Head of caudate nucleus (tissue), 42 donors: ENCODE measurements at regions not wholly inside any gene's neighbourhood (a gene's known extent, or its start where the extent isn't known, plus 50 kb on each side); places are given as distances from the start of the nearest gene placed in this dataset.
"Not testable (repeated sequence)": the region's sequence is repeated elsewhere in the genome, so short reads cannot be mapped to it uniquely, and the experiment has no call there.

ENCODE experiments used
- DNase-seq, 42 donors: peaks; one replicate each; pipeline versions ENCODE4 v3.0.0 to v3.0.0-alpha.2; 2020 to 2021; ENCODE audit warnings: mixed read lengths in 7 of 42
- intact Hi-C: fragments of 100-400 bp; cut with DNase I; formaldehyde crosslinking; loops from one replicate; pipeline ENCODE4 v1.15.0; 2022

- intact Hi-C loops = no loop called here
- no peak for DNase-seq
These were observed 79.5 kb upstream of the SIPA1L2 start for GRCh38 chr1:232709386-232709785.

- intact Hi-C loops = no loop called here
- peak in 6 of 42 donors; percentile 10 to 52 (median 26) for DNase-seq
These were observed 82.1 kb upstream of the SIPA1L2 start for GRCh38 chr1:232711996-232712395.

GRCh38 chr1:232713785-232714184 lies 83.9 kb upstream of the SIPA1L2 start:
- no peak for DNase-seq
- intact Hi-C loops = no loop called here

- intact Hi-C loops = no loop called here
These were observed 85.2 kb upstream of the SIPA1L2 start for GRCh38 chr1:232715154-232715553.

GRCh38 chr1:232717911-232718310 lies 87.3 kb upstream of the MAP10 start:
- intact Hi-C loops, DNase-seq: not testable (repeated sequence)

More at GRCh38 chr1:232715154-232715553, 85.2 kb upstream of the SIPA1L2 start:
- no peak for DNase-seq

- intact Hi-C loops = no loop called here
- DNase-seq = no peak
These were observed 86.0 kb upstream of the MAP10 start for GRCh38 chr1:232718928-232719927.

GRCh38 chr1:232722626-232723025 lies 82.6 kb upstream of the MAP10 start:
- DNase-seq = no peak
- intact Hi-C loops = no loop called here

GRCh38 chr1:232725305-232726047 lies 79.7 kb upstream of the MAP10 start:
- intact Hi-C loops = no loop called here
- DNase-seq = no peak

- intact Hi-C loops = no loop called here
- no peak for DNase-seq
These were observed 79.0 kb upstream of the MAP10 start for GRCh38 chr1:232726048-232726779.

GRCh38 chr1:232728507-232729263 lies 76.5 kb upstream of the MAP10 start:
- intact Hi-C loops = no loop called here
- DNase-seq = no peak

- no peak for DNase-seq
- intact Hi-C loops = no loop called here
These were observed 72.8 kb upstream of the MAP10 start for GRCh38 chr1:232732344-232732910.

- intact Hi-C loops = no loop called here
- DNase-seq = no peak
These were observed 67.3 kb upstream of the MAP10 start for GRCh38 chr1:232737917-232738316.

- intact Hi-C loops = no loop called here
- DNase-seq = no peak
These were observed 61.2 kb upstream of the MAP10 start for GRCh38 chr1:232743999-232744398.

- no peak for DNase-seq
- intact Hi-C loops = no loop called here
These were observed 60.4 kb upstream of the MAP10 start for GRCh38 chr1:232744847-232745246.

GRCh38 chr1:232745698-232746097 lies 59.5 kb upstream of the MAP10 start:
- intact Hi-C loops, DNase-seq: not testable (repeated sequence)

GRCh38 chr1:232748910-232749368 lies 56.3 kb upstream of the MAP10 start:
- intact Hi-C loops = no loop called here
- DNase-seq = no peak

- DNase-seq = no peak
- intact Hi-C loops = no loop called here
These were observed 53.6 kb upstream of the MAP10 start for GRCh38 chr1:232751393-232752140.

GRCh38 chr1:232752365-232752764 lies 52.9 kb upstream of the MAP10 start:
- no peak for DNase-seq
- intact Hi-C loops = no loop called here
